Fibroblast of lung (primary cell): ENCODE measurements at regions not wholly inside any gene's neighbourhood (a gene's known extent, or its start where the extent isn't known, plus 50 kb on each side); places are given as distances from the start of the nearest gene placed in this dataset.

Experiments
- DNase-seq, 2 donors: peaks; one replicate each; pipeline versions ENCODE4 v3.0.0 to v3.0.0-alpha.2; 2010; ENCODE audit warnings: low read depth in 2 of 2
- H2AFZ ChIP-seq: 2 replicates; pipeline ENCODE4 v1.5.1; 2012; ENCODE audit warnings: low read length, control low read depth, inconsistent platforms
- H3K27ac ChIP-seq: 2 replicates; pipeline ENCODE4 v1.5.1; 2011; ENCODE audit warnings: low read length, control low read depth; ENCODE audit not compliant: insufficient read depth
- H3K27me3 ChIP-seq: 2 replicates; pipeline ENCODE4 v1.5.1; 2011; ENCODE audit warnings: mild to moderate bottlenecking, low read length; ENCODE audit not compliant: control insufficient read depth, insufficient read depth
- H3K36me3 ChIP-seq: 2 replicates; pipeline ENCODE4 v1.5.1; 2011; ENCODE audit warnings: low read length; ENCODE audit not compliant: control insufficient read depth, insufficient read depth
- H3K4me1 ChIP-seq: 2 replicates; pipeline ENCODE4 v1.5.1; 2011; ENCODE audit warnings: low read length; ENCODE audit not compliant: control insufficient read depth, insufficient read depth; ENCODE audit errors: extremely low read depth
- H3K4me2 ChIP-seq: 2 replicates; pipeline ENCODE4 v1.5.1; 2011; ENCODE audit warnings: low read length, control low read depth; ENCODE audit not compliant: insufficient read depth; ENCODE audit errors: extremely low read depth
- H3K4me3 ChIP-seq, 4 experiments: fragments of 200-600 bp in 1 of 4; sonication (generic) in 1 of 4; replicated peaks in 1 of 4; 2 replicates each; pipeline ENCODE4 v1.5.1; 2011 to 2016; ENCODE audit warnings: low read length in 4 of 4, low read depth in 3 of 4, mild to moderate bottlenecking in 3 of 4, control low read depth in 2 of 4, inconsistent platforms in 1 of 4, mixed read lengths in 1 of 4; ENCODE audit not compliant: insufficient read depth in 1 of 4; ENCODE audit errors: control extremely low read depth in 1 of 4
- H3K79me2 ChIP-seq: 2 replicates; pipeline ENCODE4 v1.5.1; 2012; ENCODE audit warnings: mild to moderate bottlenecking, low read length, inconsistent platforms; ENCODE audit not compliant: control insufficient read depth, insufficient read depth
- H3K9ac ChIP-seq: 2 replicates; pipeline ENCODE4 v1.5.1; 2011; ENCODE audit warnings: mild to moderate bottlenecking, low read length, control low read depth; ENCODE audit not compliant: insufficient read depth
- H3K9me3 ChIP-seq: 2 replicates; pipeline ENCODE4 v1.5.1; 2012; ENCODE audit warnings: low read depth, low read length; ENCODE audit not compliant: control insufficient read depth, insufficient read depth
- H4K20me1 ChIP-seq: 2 replicates; pipeline ENCODE4 v1.5.1; 2011; ENCODE audit warnings: low read length; ENCODE audit not compliant: control insufficient read depth, insufficient read depth; ENCODE audit errors: extremely low read depth
- CTCF ChIP-seq, 2 donors: IDR thresholded peaks in 1 of 2; conservative IDR thresholded peaks in 1 of 2; 1 replicate in 1 of 2; 2 replicates in 1 of 2; pipeline ENCODE4 v1.5.1; 2011 to 2012; ENCODE audit warnings: low read length in 2 of 2, control low read depth in 1 of 2, inconsistent platforms in 1 of 2, low read depth in 1 of 2, mild to moderate bottlenecking in 1 of 2
- EZH2 ChIP-seq: IDR thresholded peaks from 2 replicates; pipeline ENCODE4 v1.5.1; 2012; ENCODE audit warnings: low read length, control low read depth, mild to moderate bottlenecking; ENCODE audit errors: missing control alignments

- H3K27ac ChIP-seq = no peak overlapping the region
- no peak overlapping the region for H2AFZ ChIP-seq
- H3K4me3 ChIP-seq = no peak overlapping the region
- no peaks in the 10 kb centered on the region for H3K4me1 ChIP-seq
- no peaks in the 10 kb centered on the region for H3K27me3 ChIP-seq
- no peak for DNase-seq
- H4K20me1 ChIP-seq = no peaks in the 10 kb centered on the region
- no peak for TF ChIP-seq EZH2
- no peak for TF ChIP-seq CTCF (conservative IDR thresholded peaks at IDR 0.05 in 1 of 2, IDR thresholded peaks at IDR 0.05 in 1 of 2; ENCODE audit: low read depth in 1 of 2, low read length in 2 of 2)
- H3K9ac ChIP-seq = no peak overlapping the region
- H3K36me3 ChIP-seq = no peaks in the 10 kb centered on the region
- H3K79me2 ChIP-seq = no peaks in the 10 kb centered on the region
- no peak overlapping the region for H3K4me2 ChIP-seq
- no peaks in the 10 kb centered on the region for H3K9me3 ChIP-seq
Measured at GRCh38 chr20:60469829-60470228, 511.6 kb downstream of the CDH26 start.

GRCh38 chr20:60470366-60470765, 512.1 kb downstream of the CDH26 start:
- Histone ChIP-seq H3K27ac (no peak overlapping the region), H3K4me1 (no peaks in the 10 kb centered on the region), H3K27me3 (peaks cover 2% of the 10 kb centered on the region), H3K9me3 (no peaks in the 10 kb centered on the region), H4K20me1 (no peaks in the 10 kb centered on the region), H3K4me2 (no peak overlapping the region), H3K9ac (no peak overlapping the region), H2AFZ (no peak overlapping the region), H3K36me3 (no peaks in the 10 kb centered on the region), H3K79me2 (no peaks in the 10 kb centered on the region), H3K4me3 (no peak overlapping the region)
- no peak for DNase-seq
- TF ChIP-seq CTCF (conservative IDR thresholded peaks at IDR 0.05 in 1 of 2, IDR thresholded peaks at IDR 0.05 in 1 of 2; ENCODE audit: low read depth in 1 of 2, low read length in 2 of 2) = no peak
- TF ChIP-seq EZH2 = no peak

GRCh38 chr20:60473211-60473610, 515.0 kb downstream of the CDH26 start:
- Histone ChIP-seq H3K9ac (no peak overlapping the region), H3K79me2 (no peaks in the 10 kb centered on the region), H3K4me3 (no peak overlapping the region), H4K20me1 (no peaks in the 10 kb centered on the region), H3K36me3 (no peaks in the 10 kb centered on the region), H2AFZ (no peak overlapping the region), H3K9me3 (no peaks in the 10 kb centered on the region), H3K27me3 (peaks cover 2% of the 10 kb centered on the region), H3K4me1 (no peaks in the 10 kb centered on the region), H3K27ac (no peak overlapping the region), H3K4me2 (no peak overlapping the region)
- DNase-seq = no peak
- TF ChIP-seq CTCF (conservative IDR thresholded peaks at IDR 0.05 in 1 of 2, IDR thresholded peaks at IDR 0.05 in 1 of 2; ENCODE audit: low read depth in 1 of 2, low read length in 2 of 2) (no peak), EZH2 (no peak)
